Suprapubic skin (tissue), 3 donors: ENCODE measurements at regions not wholly inside any gene's neighbourhood (a gene's known extent, or its start where the extent isn't known, plus 50 kb on each side); places are given as distances from the start of the nearest gene placed in this dataset.

Source experiments
- POLR2AphosphoS5 ChIP-seq, 3 donors: sonication (generic); formaldehyde crosslinking; IDR thresholded peaks; one replicate each; pipeline ENCODE4 v1.6.1; 2017; ENCODE audit warnings: antibody characterized with exemption in 3 of 3
- TF ChIP-seq, protein P1 (sequence below), 2 donors: fragments of 200-600 bp in 1 of 2; fragments of 450-650 bp in 1 of 2; sonication (generic) in 1 of 2; IDR thresholded peaks; one replicate each; pipeline ENCODE4 v1.5.1; 2016 to 2019; ENCODE audit warnings: antibody characterized with exemption in 2 of 2, mild to moderate bottlenecking in 1 of 2, moderate library complexity in 1 of 2

DNA sequence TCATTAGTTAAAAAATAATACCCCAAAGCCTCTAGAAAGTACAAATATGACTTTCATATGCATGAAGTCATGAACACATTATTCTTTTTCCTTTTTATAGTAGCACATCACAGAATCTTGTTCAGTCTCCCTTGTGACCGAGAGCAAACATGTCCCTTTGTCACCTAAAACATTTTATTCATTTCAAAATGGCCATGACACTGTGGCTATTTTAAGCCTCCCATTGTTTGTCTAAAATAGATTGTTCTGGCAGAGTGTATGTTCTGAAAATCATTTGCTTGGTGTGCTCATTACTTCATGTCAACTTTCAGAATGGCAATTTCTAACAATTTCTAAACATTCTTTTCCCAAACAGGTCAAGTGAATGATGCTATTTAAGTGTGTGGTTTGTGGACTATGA lies 865.0 kb downstream of the JRKL start:
- TF ChIP-seq, protein P1, sequence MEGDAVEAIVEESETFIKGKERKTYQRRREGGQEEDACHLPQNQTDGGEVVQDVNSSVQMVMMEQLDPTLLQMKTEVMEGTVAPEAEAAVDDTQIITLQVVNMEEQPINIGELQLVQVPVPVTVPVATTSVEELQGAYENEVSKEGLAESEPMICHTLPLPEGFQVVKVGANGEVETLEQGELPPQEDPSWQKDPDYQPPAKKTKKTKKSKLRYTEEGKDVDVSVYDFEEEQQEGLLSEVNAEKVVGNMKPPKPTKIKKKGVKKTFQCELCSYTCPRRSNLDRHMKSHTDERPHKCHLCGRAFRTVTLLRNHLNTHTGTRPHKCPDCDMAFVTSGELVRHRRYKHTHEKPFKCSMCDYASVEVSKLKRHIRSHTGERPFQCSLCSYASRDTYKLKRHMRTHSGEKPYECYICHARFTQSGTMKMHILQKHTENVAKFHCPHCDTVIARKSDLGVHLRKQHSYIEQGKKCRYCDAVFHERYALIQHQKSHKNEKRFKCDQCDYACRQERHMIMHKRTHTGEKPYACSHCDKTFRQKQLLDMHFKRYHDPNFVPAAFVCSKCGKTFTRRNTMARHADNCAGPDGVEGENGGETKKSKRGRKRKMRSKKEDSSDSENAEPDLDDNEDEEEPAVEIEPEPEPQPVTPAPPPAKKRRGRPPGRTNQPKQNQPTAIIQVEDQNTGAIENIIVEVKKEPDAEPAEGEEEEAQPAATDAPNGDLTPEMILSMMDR (IDR thresholded peaks at IDR 0.05): no peak
- no peak for TF ChIP-seq POLR2AphosphoS5 (IDR thresholded peaks at IDR 0.05)
